Sigmoid colon (tissue), 4 donors: ENCODE measurements at regions not wholly inside any gene's neighbourhood (a gene's known extent, or its start where the extent isn't known, plus 50 kb on each side); places are given as distances from the start of the nearest gene placed in this dataset.

Source experiments
- EP300 ChIP-seq, 4 donors: sonication (generic); formaldehyde crosslinking; IDR thresholded peaks; one replicate each; pipeline ENCODE4 v1.6.1; 2017; ENCODE audit warnings: antibody characterized with exemption in 4 of 4
- POLR2A ChIP-seq, 2 donors: fragments of 450-650 bp; IDR thresholded peaks; one replicate each; pipeline ENCODE4 v1.6.1; 2016; ENCODE audit warnings: antibody characterized with exemption in 2 of 2, mild to moderate bottlenecking in 2 of 2, moderate library complexity in 2 of 2
- TF ChIP-seq, protein P1 (sequence below), 4 experiments: fragments of 450-650 bp in 3 of 4; fragments of 200-600 bp in 1 of 4; IDR thresholded peaks; one replicate each; pipeline ENCODE4 v1.5.1; 2016 to 2019; ENCODE audit warnings: antibody characterized with exemption in 4 of 4, mild to moderate bottlenecking in 3 of 4, moderate library complexity in 2 of 4

DNA sequence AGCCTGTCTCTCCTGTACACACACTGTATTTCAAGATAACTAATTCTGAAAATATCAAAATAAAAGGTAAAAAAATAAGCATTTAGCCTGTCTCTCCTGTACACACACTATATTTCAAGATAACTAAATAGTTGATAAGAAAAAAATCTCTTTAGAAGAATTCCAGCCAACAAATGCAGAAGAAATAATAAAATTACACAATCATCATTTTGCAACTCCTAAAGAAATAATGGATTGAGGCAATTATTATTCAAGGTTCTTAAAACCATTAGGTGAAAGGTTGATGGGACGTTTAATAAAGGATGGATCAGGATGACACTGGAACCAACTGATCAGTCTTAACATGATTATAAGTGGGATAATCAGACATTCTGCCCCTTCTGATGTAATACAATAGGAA, 148.0 kb upstream of the FN1 start:
- TF ChIP-seq, protein P1, sequence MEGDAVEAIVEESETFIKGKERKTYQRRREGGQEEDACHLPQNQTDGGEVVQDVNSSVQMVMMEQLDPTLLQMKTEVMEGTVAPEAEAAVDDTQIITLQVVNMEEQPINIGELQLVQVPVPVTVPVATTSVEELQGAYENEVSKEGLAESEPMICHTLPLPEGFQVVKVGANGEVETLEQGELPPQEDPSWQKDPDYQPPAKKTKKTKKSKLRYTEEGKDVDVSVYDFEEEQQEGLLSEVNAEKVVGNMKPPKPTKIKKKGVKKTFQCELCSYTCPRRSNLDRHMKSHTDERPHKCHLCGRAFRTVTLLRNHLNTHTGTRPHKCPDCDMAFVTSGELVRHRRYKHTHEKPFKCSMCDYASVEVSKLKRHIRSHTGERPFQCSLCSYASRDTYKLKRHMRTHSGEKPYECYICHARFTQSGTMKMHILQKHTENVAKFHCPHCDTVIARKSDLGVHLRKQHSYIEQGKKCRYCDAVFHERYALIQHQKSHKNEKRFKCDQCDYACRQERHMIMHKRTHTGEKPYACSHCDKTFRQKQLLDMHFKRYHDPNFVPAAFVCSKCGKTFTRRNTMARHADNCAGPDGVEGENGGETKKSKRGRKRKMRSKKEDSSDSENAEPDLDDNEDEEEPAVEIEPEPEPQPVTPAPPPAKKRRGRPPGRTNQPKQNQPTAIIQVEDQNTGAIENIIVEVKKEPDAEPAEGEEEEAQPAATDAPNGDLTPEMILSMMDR (IDR thresholded peaks at IDR 0.05), result no peak
- TF ChIP-seq POLR2A (IDR thresholded peaks at IDR 0.05) (no peak), EP300 (IDR thresholded peaks at IDR 0.05) (no peak)
